Left ventricle myocardium inferior (tissue), 1 donor: ENCODE measurements at regions not wholly inside any gene's neighbourhood (a gene's known extent, or its start where the extent isn't known, plus 50 kb on each side); places are given as distances from the start of the nearest gene placed in this dataset.

Experiments used
- DNase-seq: peaks from one replicate; pipeline ENCODE4 v3.0.0-alpha.2; 2020
- H3K27ac ChIP-seq: fragments of 200-600 bp; replicated peaks from 2 replicates; pipeline ENCODE4 v1.8.0; 2021
- H3K27me3 ChIP-seq: fragments of 200-600 bp; 2 replicates; pipeline ENCODE4 v1.8.0; 2021; ENCODE audit warnings: low read depth
- H3K36me3 ChIP-seq: fragments of 200-600 bp; 2 replicates; pipeline ENCODE4 v1.8.0; 2021
- H3K4me1 ChIP-seq: fragments of 200-600 bp; 2 replicates; pipeline ENCODE4 v1.8.0; 2021
- H3K4me3 ChIP-seq: fragments of 200-600 bp; 2 replicates; pipeline ENCODE4 v1.8.0; 2021; ENCODE audit warnings: mild to moderate bottlenecking, moderate library complexity
- H3K9me3 ChIP-seq: fragments of 200-600 bp; replicated peaks from 2 replicates; pipeline ENCODE4 v1.8.0; 2021
- intact Hi-C: fragments of 100-400 bp; cut with micrococcal nuclease; formaldehyde crosslinking; loops from one replicate; pipeline ENCODE4 v1.11.0; 2022
- TF ChIP-seq, protein P1 (sequence below): fragments of 200-600 bp; IDR thresholded peaks from 2 replicates; pipeline ENCODE4 v1.8.0; 2021; ENCODE audit warnings: antibody characterized with exemption, mild to moderate bottlenecking, borderline replicate concordance
- donor health status: DM: no; HTN: yes; CAD: no; lungs with severe emphysema.

DNA sequence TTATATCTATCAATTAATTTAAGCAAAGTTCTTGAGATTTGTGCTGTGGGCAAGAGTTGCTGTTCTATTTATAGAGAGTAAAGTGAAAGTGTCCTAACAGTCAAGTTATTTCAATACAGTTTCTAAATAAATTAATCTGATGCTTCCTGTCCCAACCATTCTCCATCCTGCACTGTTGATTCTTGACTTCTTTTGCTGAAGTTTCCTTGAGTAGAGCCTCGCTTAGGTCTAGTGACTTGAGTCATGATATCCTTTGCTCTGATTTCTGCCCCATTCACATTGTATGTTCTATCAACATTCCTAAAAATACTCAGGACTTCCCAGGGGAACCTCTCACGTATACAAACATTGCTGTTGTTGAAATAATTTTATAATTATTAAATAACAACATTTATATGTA, 498.4 kb upstream of the ALCAM start:
- no peak overlapping the region for H3K4me3 ChIP-seq
- TF ChIP-seq, protein P1, sequence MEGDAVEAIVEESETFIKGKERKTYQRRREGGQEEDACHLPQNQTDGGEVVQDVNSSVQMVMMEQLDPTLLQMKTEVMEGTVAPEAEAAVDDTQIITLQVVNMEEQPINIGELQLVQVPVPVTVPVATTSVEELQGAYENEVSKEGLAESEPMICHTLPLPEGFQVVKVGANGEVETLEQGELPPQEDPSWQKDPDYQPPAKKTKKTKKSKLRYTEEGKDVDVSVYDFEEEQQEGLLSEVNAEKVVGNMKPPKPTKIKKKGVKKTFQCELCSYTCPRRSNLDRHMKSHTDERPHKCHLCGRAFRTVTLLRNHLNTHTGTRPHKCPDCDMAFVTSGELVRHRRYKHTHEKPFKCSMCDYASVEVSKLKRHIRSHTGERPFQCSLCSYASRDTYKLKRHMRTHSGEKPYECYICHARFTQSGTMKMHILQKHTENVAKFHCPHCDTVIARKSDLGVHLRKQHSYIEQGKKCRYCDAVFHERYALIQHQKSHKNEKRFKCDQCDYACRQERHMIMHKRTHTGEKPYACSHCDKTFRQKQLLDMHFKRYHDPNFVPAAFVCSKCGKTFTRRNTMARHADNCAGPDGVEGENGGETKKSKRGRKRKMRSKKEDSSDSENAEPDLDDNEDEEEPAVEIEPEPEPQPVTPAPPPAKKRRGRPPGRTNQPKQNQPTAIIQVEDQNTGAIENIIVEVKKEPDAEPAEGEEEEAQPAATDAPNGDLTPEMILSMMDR = no peak
- no peak overlapping the region for H3K27ac ChIP-seq
- no peaks in the 10 kb centered on the region for H3K27me3 ChIP-seq
- no peaks in the 10 kb centered on the region for H3K36me3 ChIP-seq
- H3K9me3 ChIP-seq = no peaks in the 10 kb centered on the region
- intact Hi-C loops = no loop called here
- DNase-seq = no peak
- H3K4me1 ChIP-seq = no peaks in the 10 kb centered on the region

DNA sequence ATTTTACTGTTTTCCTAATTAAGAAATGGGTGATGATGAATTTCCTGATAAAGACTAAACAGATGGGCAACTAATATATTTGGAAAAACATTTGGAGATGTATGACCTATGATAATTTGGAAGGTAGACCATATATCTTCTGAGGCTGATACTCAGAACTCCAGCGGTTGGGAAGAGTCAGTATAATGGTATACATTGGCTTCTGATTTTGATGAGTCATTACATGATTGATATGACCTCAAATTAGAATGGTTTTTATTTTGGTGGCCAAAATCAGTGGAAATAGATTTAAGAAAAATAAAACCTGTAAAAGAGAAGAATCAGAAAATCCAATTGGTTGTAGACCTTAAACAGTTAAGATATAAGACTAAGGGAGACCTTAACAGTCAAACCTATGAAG, 496.4 kb upstream of the ALCAM start:
- Histone ChIP-seq H3K4me1 (no peaks in the 10 kb centered on the region), H3K27ac (no peak overlapping the region), H3K36me3 (no peaks in the 10 kb centered on the region), H3K27me3 (no peaks in the 10 kb centered on the region), H3K9me3 (no peaks in the 10 kb centered on the region), H3K4me3 (no peak overlapping the region)
- no peak for DNase-seq
- intact Hi-C loops = no loop called here
- TF ChIP-seq, protein P1 = no peak

DNA sequence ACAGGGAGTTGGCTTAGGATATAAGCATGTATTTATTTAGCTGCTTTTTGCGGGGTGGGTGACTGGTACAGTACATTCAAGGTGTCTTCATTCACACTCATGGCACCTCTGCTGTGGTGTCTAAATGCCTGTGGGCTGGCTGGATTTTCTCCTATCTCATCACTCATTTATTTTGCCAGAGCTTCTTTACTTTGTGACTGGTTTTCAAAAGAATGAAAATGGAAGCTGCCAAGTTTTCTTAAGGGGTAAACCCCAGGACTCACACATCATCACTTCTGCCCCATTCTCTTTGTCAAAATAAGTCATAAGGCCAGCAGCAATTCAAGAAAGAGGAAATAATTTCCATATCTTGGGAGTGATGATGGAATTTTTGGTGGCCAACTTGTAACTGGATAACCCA, 493.4 kb upstream of the ALCAM start:
- intact Hi-C loops = no loop called here
- no peak overlapping the region for H3K4me3 ChIP-seq
- no peaks in the 10 kb centered on the region for H3K27me3 ChIP-seq
- no peaks in the 10 kb centered on the region for H3K9me3 ChIP-seq
- H3K36me3 ChIP-seq = no peaks in the 10 kb centered on the region
- no peaks in the 10 kb centered on the region for H3K4me1 ChIP-seq
- TF ChIP-seq, protein P1 = no peak
- DNase-seq = no peak
- no peak overlapping the region for H3K27ac ChIP-seq

DNA sequence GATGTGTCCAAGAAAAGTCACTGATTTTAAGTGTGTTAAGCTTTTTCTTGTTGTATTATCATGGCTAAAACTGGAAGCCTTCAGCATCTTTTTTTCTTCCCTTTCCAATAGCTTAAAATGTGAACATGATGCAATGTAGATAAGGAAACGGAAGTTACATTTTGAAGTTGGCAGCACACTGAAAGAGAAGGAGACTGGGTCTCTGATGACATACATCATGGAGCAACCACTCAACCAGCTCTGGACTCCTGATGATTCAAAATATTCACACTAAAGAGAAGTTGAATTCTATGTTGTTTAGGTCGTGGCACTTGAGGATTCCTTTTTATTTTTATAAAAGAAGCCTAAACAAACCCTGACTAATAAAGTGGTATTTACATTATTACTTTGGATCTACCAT, 488.3 kb upstream of the ALCAM start:
- Histone ChIP-seq H3K4me3 (no peak overlapping the region), H3K27ac (no peak overlapping the region), H3K9me3 (no peaks in the 10 kb centered on the region), H3K36me3 (no peaks in the 10 kb centered on the region), H3K4me1 (no peaks in the 10 kb centered on the region), H3K27me3 (no peaks in the 10 kb centered on the region)
- DNase-seq = no peak
- TF ChIP-seq, protein P1 = no peak
- intact Hi-C loops = no loop called here

DNA sequence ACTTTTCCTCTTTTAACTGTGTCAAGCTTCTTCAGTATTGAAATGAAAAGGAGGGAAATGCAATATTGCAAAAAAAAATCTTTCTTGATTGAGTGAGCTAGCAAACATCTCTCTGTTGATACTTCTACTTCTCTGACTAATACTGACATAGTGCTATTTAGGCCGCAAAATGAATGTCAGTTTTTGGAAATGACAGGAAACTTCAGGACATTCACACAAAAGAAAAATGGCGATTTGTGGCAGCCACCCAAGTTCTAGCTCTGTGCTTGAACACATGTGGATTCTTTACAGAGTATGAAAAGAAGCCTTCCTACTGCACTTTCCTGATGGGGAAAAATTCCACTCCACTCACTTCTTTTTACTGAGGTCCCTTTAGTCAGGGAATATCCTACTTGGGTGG, 486.8 kb upstream of the ALCAM start:
- no peak for DNase-seq
- H3K27me3 ChIP-seq = no peaks in the 10 kb centered on the region
- no peaks in the 10 kb centered on the region for H3K4me1 ChIP-seq
- H3K9me3 ChIP-seq = no peaks in the 10 kb centered on the region
- no peak overlapping the region for H3K4me3 ChIP-seq
- intact Hi-C loops = no loop called here
- TF ChIP-seq, protein P1 = no peak
- no peak overlapping the region for H3K27ac ChIP-seq
- H3K36me3 ChIP-seq = no peaks in the 10 kb centered on the region

DNA sequence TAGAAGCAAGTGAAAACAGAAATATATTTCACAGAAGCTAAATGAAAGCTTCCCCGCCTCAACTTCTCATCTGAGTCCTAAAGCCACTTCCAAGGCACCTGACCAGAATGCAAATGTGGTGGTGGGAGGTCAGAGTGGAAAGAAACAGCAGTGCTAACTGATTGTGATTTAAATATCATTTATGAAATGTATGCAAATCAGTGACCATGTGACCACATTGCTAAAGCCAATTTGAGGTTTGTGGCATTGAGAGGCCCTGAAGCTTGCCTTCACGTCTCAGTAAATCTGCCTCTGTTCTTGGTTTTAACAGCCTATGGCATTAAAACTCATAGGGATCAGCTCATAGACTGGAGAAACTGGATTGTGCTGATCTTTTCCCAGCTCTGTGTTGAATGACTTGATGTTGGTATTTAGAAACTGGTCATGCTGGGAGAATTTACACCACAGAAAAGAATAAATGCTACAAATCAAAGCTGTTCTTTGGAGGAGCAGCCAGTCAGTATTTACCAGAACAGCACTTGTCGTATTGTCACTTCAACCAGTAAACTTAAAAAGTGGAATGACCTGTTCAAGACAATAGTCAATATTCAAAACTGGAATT, 481.4 kb upstream of the ALCAM start:
- Histone ChIP-seq H3K4me1 (no peaks in the 10 kb centered on the region), H3K36me3 (no peaks in the 10 kb centered on the region), H3K9me3 (no peaks in the 10 kb centered on the region), H3K27me3 (no peaks in the 10 kb centered on the region), H3K27ac (no peak overlapping the region), H3K4me3 (no peak overlapping the region)
- TF ChIP-seq, protein P1 = no peak
- DNase-seq = no peak
- intact Hi-C loops = no loop called here
